Activated CD8-positive, alpha-beta T cell treated with anti-CD3 and anti-CD28 coated beads for 36 hours (primary cell): ENCODE measurements at regions not wholly inside any gene's neighbourhood (a gene's known extent, or its start where the extent isn't known, plus 50 kb on each side); places are given as distances from the start of the nearest gene placed in this dataset.

Experiments
- ATAC-seq: fragments of 200-7000 bp; cut with Tn5 transposase; one replicate; pipeline ENCODE4 v1.10.0; 2021; ENCODE audit warnings: mild to moderate bottlenecking, moderate library complexity
- CTCF ChIA-PET: fragments of 350-600 bp; sonication (Branson Sonifier 250); formaldehyde crosslinking; loops from one replicate; lab custom pipeline; 2021; ENCODE audit warnings: antibody characterized with exemption; lab: Charles Lee
- POLR2A ChIA-PET: fragments of 350-600 bp; sonication (Branson Sonifier 250); formaldehyde crosslinking; loops from one replicate; lab custom pipeline; 2021; ENCODE audit warnings: antibody characterized with exemption; lab: Charles Lee
- DNase-seq: peaks from one replicate; pipeline ENCODE4 v3.0.0-alpha.2; 2020
- H3K27ac Mint-ChIP-seq: one replicate; pipeline ENCODE4 v1.8.0; 2021; ENCODE audit warnings: mild to moderate bottlenecking, mixed read lengths
- H3K27me3 Mint-ChIP-seq: one replicate; pipeline ENCODE4 v1.8.0; 2021; ENCODE audit warnings: mixed read lengths
- H3K36me3 Mint-ChIP-seq: one replicate; pipeline ENCODE4 v1.8.0; 2021; ENCODE audit warnings: low read depth, mixed read lengths
- H3K4me1 Mint-ChIP-seq: one replicate; pipeline ENCODE4 v1.8.0; 2021; ENCODE audit warnings: low read depth, mixed read lengths
- H3K4me3 Mint-ChIP-seq: one replicate; pipeline ENCODE4 v1.8.0; 2021; ENCODE audit warnings: mild to moderate bottlenecking, moderate library complexity, mixed read lengths
- H3K9me3 Mint-ChIP-seq: one replicate; pipeline ENCODE4 v1.8.0; 2021; ENCODE audit warnings: mixed read lengths
- intact Hi-C: fragments of 100-400 bp; cut with micrococcal nuclease; formaldehyde crosslinking; loops from one replicate; pipeline ENCODE4 v1.10.0; 2022
- TF ChIP-seq, protein P1 (sequence below): fragments of 200-600 bp; IDR thresholded peaks from one replicate; pipeline ENCODE4 v1.8.0; 2022; ENCODE audit warnings: antibody characterized with exemption, mild to moderate bottlenecking

GRCh38 chr7:96770758-96771157 is 61.1 kb upstream of the SEM1 start:
- ATAC-seq, result no peak
- CTCF ChIA-PET, result no interaction called here
- POLR2A ChIA-PET, result no interaction called here
- intact Hi-C loops, result no loop called here
- Mint-ChIP-seq H3K27ac (no peak overlapping the region), H3K4me1 (peaks cover 2% of the 10 kb centered on the region), H3K36me3 (no peaks in the 10 kb centered on the region), H3K4me3 (no peak overlapping the region), H3K9me3 (peaks cover 2% of the 10 kb centered on the region), H3K27me3 (peaks cover 18% of the 10 kb centered on the region)
- TF ChIP-seq, protein P1, sequence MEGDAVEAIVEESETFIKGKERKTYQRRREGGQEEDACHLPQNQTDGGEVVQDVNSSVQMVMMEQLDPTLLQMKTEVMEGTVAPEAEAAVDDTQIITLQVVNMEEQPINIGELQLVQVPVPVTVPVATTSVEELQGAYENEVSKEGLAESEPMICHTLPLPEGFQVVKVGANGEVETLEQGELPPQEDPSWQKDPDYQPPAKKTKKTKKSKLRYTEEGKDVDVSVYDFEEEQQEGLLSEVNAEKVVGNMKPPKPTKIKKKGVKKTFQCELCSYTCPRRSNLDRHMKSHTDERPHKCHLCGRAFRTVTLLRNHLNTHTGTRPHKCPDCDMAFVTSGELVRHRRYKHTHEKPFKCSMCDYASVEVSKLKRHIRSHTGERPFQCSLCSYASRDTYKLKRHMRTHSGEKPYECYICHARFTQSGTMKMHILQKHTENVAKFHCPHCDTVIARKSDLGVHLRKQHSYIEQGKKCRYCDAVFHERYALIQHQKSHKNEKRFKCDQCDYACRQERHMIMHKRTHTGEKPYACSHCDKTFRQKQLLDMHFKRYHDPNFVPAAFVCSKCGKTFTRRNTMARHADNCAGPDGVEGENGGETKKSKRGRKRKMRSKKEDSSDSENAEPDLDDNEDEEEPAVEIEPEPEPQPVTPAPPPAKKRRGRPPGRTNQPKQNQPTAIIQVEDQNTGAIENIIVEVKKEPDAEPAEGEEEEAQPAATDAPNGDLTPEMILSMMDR, result no peak
- DNase-seq, result no peak

- peaks cover 20% of the 10 kb centered on the region for H3K27me3 Mint-ChIP-seq
- no peaks in the 10 kb centered on the region for H3K36me3 Mint-ChIP-seq
- H3K27ac Mint-ChIP-seq, result no peak overlapping the region
- no peak overlapping the region for H3K4me3 Mint-ChIP-seq
- ChIA-PET CTCF (no interaction called here), POLR2A (no interaction called here)
- H3K4me1 Mint-ChIP-seq, result peaks cover 2% of the 10 kb centered on the region
- TF ChIP-seq, protein P1, result no peak
- peaks cover 2% of the 10 kb centered on the region for H3K9me3 Mint-ChIP-seq
- DNase-seq (no peak), ATAC-seq (no peak)
- intact Hi-C loops, result no loop called here
Measured at GRCh38 chr7:96772139-96772694, 62.6 kb upstream of the SEM1 start.

- no peak for ATAC-seq
Measured at GRCh38 chr7:96773483-96773882, 63.8 kb upstream of the SEM1 start.

DNA sequence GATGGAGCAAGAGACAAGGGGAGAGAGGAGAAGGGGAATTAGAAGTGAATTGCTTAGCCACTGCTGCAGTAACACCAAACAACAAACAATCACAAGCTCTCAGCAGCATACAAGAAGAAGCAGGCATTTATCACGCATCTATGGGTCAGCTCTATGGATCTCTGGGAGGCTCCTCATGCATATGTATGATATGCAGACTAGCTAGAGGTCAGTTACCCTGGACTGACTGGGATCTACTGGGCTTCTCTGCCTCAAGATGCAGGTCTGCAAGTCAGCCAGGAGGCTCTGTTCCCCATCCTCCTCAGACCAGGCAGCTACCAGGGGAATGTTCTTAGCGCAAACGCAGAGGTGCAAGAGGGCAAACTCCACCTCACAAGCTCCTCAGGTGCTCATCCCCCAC is 64.7 kb upstream of the SEM1 start:
- Mint-ChIP-seq H3K36me3 (no peaks in the 10 kb centered on the region), H3K4me3 (no peak overlapping the region), H3K4me1 (peaks cover 2% of the 10 kb centered on the region), H3K27me3 (peaks cover 23% of the 10 kb centered on the region), H3K27ac (no peak overlapping the region), H3K9me3 (no peaks in the 10 kb centered on the region)
- DNase-seq (no peak), ATAC-seq (no peak)
- CTCF ChIA-PET, result no interaction called here
- intact Hi-C loops, result no loop called here
- TF ChIP-seq, protein P1, result no peak
- POLR2A ChIA-PET, result no interaction called here

More at GRCh38 chr7:96773483-96773882, 63.8 kb upstream of the SEM1 start:
- Mint-ChIP-seq H3K27ac (no peak overlapping the region), H3K9me3 (peaks cover 2% of the 10 kb centered on the region), H3K36me3 (no peaks in the 10 kb centered on the region), H3K4me3 (no peak overlapping the region), H3K27me3 (peaks cover 23% of the 10 kb centered on the region), H3K4me1 (peaks cover 2% of the 10 kb centered on the region)
- ChIA-PET CTCF (no interaction called here), POLR2A (no interaction called here)
- TF ChIP-seq, protein P1, result no peak
- intact Hi-C loops, result no loop called here
- DNase-seq, result no peak

DNA sequence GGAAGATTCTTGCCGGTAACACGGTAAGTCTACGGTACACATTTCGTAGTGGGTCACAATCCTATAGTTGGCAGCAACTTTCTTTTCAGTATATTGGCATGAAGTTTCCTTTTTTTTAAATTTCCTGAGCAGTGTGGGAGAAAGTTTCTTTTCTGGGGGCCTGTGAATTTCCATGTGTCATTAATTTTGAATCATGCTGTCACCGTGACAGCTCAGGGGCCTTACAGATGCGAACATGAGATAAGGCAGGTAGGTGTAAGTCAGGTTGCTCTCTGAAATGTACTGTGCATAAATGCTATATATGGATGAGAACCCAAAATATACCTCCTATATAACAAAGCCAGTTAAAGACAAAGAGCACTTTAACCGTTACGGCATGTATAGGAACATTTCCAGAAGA is 65.4 kb upstream of the SEM1 start:
- Mint-ChIP-seq H3K27me3 (peaks cover 25% of the 10 kb centered on the region), H3K4me1 (peaks cover 2% of the 10 kb centered on the region), H3K27ac (no peak overlapping the region), H3K36me3 (no peaks in the 10 kb centered on the region), H3K4me3 (no peak overlapping the region), H3K9me3 (no peaks in the 10 kb centered on the region)
- POLR2A ChIA-PET, result no interaction called here
- intact Hi-C loops, result no loop called here
- TF ChIP-seq, protein P1, result no peak
- DNase-seq (no peak), ATAC-seq (no peak)
- CTCF ChIA-PET, result no interaction called here
